H1 (cell line): ENCODE measurements at regions not wholly inside any gene's neighbourhood (a gene's known extent, or its start where the extent isn't known, plus 50 kb on each side); places are given as distances from the start of the nearest gene placed in this dataset.

Experiments used
- CTCF ChIA-PET: fragments of 300-600 bp; sonication (Branson Sonifier 250); formaldehyde crosslinking; loops from one replicate; lab custom pipeline; 2021; ENCODE audit not compliant: partially characterized antibody; lab: Charles Lee
- POLR2A ChIA-PET: fragments of 300-600 bp; sonication (Branson Sonifier 250); formaldehyde crosslinking; loops from one replicate; lab custom pipeline; 2021; ENCODE audit warnings: inconsistent platforms; ENCODE audit not compliant: partially characterized antibody; lab: Charles Lee
- DNase-seq, 2 experiments: peaks; one replicate each; pipeline versions ENCODE4 v3.0.0 to v3.0.0-alpha.2; 2010 to 2022; ENCODE audit warnings: low spot score in 2 of 2, low read depth in 1 of 2, mixed read lengths in 1 of 2
- FAIRE-seq: peaks from 2 replicates; lab custom pipeline; 2011; peaks lifted over from hg19 to GRCh38; lab: Jason Lieb, UNC
- H2AFZ ChIP-seq: 2 replicates; pipeline ENCODE4 v1.8.1; 2012; ENCODE audit warnings: low read length, inconsistent platforms
- H2AK5ac ChIP-seq: 2 replicates; pipeline ENCODE4 v1.6.1; 2013; ENCODE audit warnings: low read depth, low read length
- H2BK120ac ChIP-seq: replicated peaks from 2 replicates; pipeline ENCODE3; 2013; ENCODE audit warnings: low read depth, low read length, inconsistent platforms
- H2BK12ac ChIP-seq: 2 replicates; pipeline ENCODE4 v1.6.1; 2013; ENCODE audit warnings: low read depth, low read length
- H2BK15ac ChIP-seq: 2 replicates; pipeline ENCODE4 v1.6.1; 2013; ENCODE audit warnings: low read length
- H2BK20ac ChIP-seq: 2 replicates; pipeline ENCODE4 v1.6.1; 2013; ENCODE audit warnings: low read length
- H2BK5ac ChIP-seq: 2 replicates; pipeline ENCODE4 v1.6.1; 2013; ENCODE audit warnings: low read depth, low read length
- H3K14ac ChIP-seq: 2 replicates; pipeline ENCODE4 v1.6.1; 2013; ENCODE audit warnings: inconsistent platforms; ENCODE audit not compliant: insufficient read length
- H3K18ac ChIP-seq: 2 replicates; pipeline ENCODE4 v1.6.1; 2013; ENCODE audit warnings: low read length; ENCODE audit errors: extremely low read depth
- H3K23ac ChIP-seq: 2 replicates; pipeline ENCODE4 v1.6.1; 2013; ENCODE audit warnings: inconsistent platforms; ENCODE audit not compliant: insufficient read length
- H3K23me2 ChIP-seq: 2 replicates; pipeline ENCODE4 v1.6.1; 2013; ENCODE audit warnings: low read depth, low read length
- H3K27ac ChIP-seq: 2 replicates; pipeline ENCODE4 v1.6.1; 2011; ENCODE audit warnings: low read depth, low read length, inconsistent platforms
- H3K27me3 ChIP-seq, 4 experiments: replicated peaks in 1 of 4; 1 replicate in 1 of 4; 2 replicates in 3 of 4; pipeline versions ENCODE4 v1.6.1 to v1.8.1; 2011 to 2013; ENCODE audit warnings: low read length in 3 of 4, mild to moderate bottlenecking in 3 of 4, inconsistent platforms in 2 of 4, mixed read lengths in 2 of 4, moderate library complexity in 1 of 4; ENCODE audit not compliant: control insufficient read depth in 3 of 4, insufficient read depth in 3 of 4; ENCODE audit errors: extremely low read depth in 1 of 4
- H3K36me3 ChIP-seq, 4 experiments: 2 replicates each; pipeline versions ENCODE4 v1.6.1 to v1.8.1; 2011 to 2013; ENCODE audit warnings: mild to moderate bottlenecking in 4 of 4, low read length in 3 of 4, moderate library complexity in 2 of 4, control low read depth in 1 of 4, inconsistent platforms in 1 of 4; ENCODE audit not compliant: insufficient read depth in 4 of 4, control insufficient read depth in 2 of 4
- H3K4ac ChIP-seq: replicated peaks from 2 replicates; pipeline ENCODE3; 2013; ENCODE audit warnings: low read length, low read depth, mixed read lengths, inconsistent platforms; ENCODE audit not compliant: insufficient read length
- H3K4me1 ChIP-seq, 4 experiments: replicated peaks in 1 of 4; 1 replicate in 1 of 4; 2 replicates in 3 of 4; pipeline versions ENCODE4 v1.6.1 to v1.8.1; 2011 to 2013; ENCODE audit warnings: low read length in 3 of 4, inconsistent platforms in 2 of 4, mixed read lengths in 1 of 4; ENCODE audit not compliant: insufficient read depth in 4 of 4, control insufficient read depth in 3 of 4
- H3K4me2 ChIP-seq, 2 experiments: 2 replicates each; pipeline versions ENCODE4 v1.6.1 to v1.8.1; 2011 to 2013; ENCODE audit warnings: low read depth in 2 of 2, low read length in 2 of 2, control low read depth in 1 of 2, inconsistent platforms in 1 of 2, mild to moderate bottlenecking in 1 of 2; ENCODE audit not compliant: insufficient read depth in 1 of 2
- H3K4me3 ChIP-seq, 4 experiments: fragments of 200-600, 300-600 bp in 1 of 4; sonication (generic), shearing (Covaris generic), sonication (Bioruptor Twin) in 1 of 4; 2 replicates each; pipeline versions ENCODE4 v1.5.1 to v1.8.1; 2011 to 2016; ENCODE audit warnings: low read length in 4 of 4, low read depth in 3 of 4, control low read depth in 2 of 4, inconsistent platforms in 2 of 4, mild to moderate bottlenecking in 2 of 4, mixed read lengths in 1 of 4, moderate library complexity in 1 of 4; ENCODE audit not compliant: insufficient read depth in 2 of 4; ENCODE audit errors: extremely low read depth in 1 of 4
- H3K56ac ChIP-seq: replicated peaks from 2 replicates; pipeline ENCODE3; 2013; ENCODE audit warnings: low read depth, mild to moderate bottlenecking, mixed read lengths, low read length, inconsistent platforms; ENCODE audit not compliant: insufficient read length
- H3K79me1 ChIP-seq: 2 replicates; pipeline ENCODE4 v1.6.1; 2013; ENCODE audit warnings: low read depth, low read length, control low read depth
- H3K79me2 ChIP-seq, 2 experiments: 2 replicates each; pipeline versions ENCODE4 v1.6.1 to v1.8.1; 2012 to 2013; ENCODE audit warnings: low read length in 2 of 2, mild to moderate bottlenecking in 2 of 2, inconsistent platforms in 1 of 2; ENCODE audit not compliant: insufficient read depth in 2 of 2, control insufficient read depth in 1 of 2
- H3K9ac ChIP-seq, 4 experiments: replicated peaks in 1 of 4; 1 replicate in 1 of 4; 2 replicates in 3 of 4; pipeline versions ENCODE4 v1.6.1 to v1.8.1; 2011 to 2013; ENCODE audit warnings: low read depth in 3 of 4, low read length in 3 of 4, control low read depth in 2 of 4, mild to moderate bottlenecking in 2 of 4, moderate library complexity in 2 of 4, inconsistent platforms in 1 of 4; ENCODE audit errors: extremely low read depth in 1 of 4
- H3K9me3 ChIP-seq, 2 experiments: 2 replicates each; pipeline versions ENCODE4 v1.6.1 to v1.8.1; 2012 to 2013; ENCODE audit warnings: mild to moderate bottlenecking in 2 of 2, moderate library complexity in 2 of 2, control low read depth in 1 of 2, inconsistent platforms in 1 of 2, low read depth in 1 of 2, low read length in 1 of 2, mixed read lengths in 1 of 2; ENCODE audit not compliant: insufficient read depth in 2 of 2
- H4K20me1 ChIP-seq, 2 experiments: replicated peaks in 1 of 2; 2 replicates each; pipeline versions ENCODE3 to v1.8.1; 2011 to 2013; ENCODE audit warnings: inconsistent platforms in 2 of 2, low read length in 2 of 2, mild to moderate bottlenecking in 1 of 2; ENCODE audit not compliant: insufficient read depth in 2 of 2, control insufficient read depth in 1 of 2
- H4K5ac ChIP-seq: 2 replicates; pipeline ENCODE4 v1.6.1; 2013; ENCODE audit warnings: low read length, low read depth, mixed read lengths, inconsistent platforms; ENCODE audit not compliant: insufficient read length
- H4K8ac ChIP-seq: 2 replicates; pipeline ENCODE4 v1.8.0; 2013; ENCODE audit warnings: mild to moderate bottlenecking, moderate library complexity, low read length, inconsistent platforms; ENCODE audit not compliant: insufficient read depth; ENCODE audit errors: extremely low read depth
- H4K91ac ChIP-seq: replicated peaks from 2 replicates; pipeline ENCODE3; 2013; ENCODE audit warnings: low read length, mixed read lengths, inconsistent platforms; ENCODE audit not compliant: insufficient read length
- BCL11A ChIP-seq, 2 experiments: IDR thresholded peaks; one replicate each; pipeline ENCODE4 v1.6.1; 2011; ENCODE audit warnings: low read depth in 2 of 2, low read length in 2 of 2, mild to moderate bottlenecking in 2 of 2
- CHD1 ChIP-seq: IDR thresholded peaks from 2 replicates; pipeline ENCODE4 v1.6.1; 2012; ENCODE audit warnings: low read depth, low read length, improper control_type of control experiment
- CREB1 ChIP-seq: IDR thresholded peaks from 2 replicates; pipeline ENCODE4 v1.6.1; 2012; ENCODE audit warnings: inconsistent platforms
- GTF2F1 ChIP-seq: IDR thresholded peaks from 2 replicates; pipeline ENCODE4 v1.6.1; 2012; ENCODE audit warnings: low read depth, low read length, improper control_type of control experiment, borderline replicate concordance
- NANOG ChIP-seq: IDR thresholded peaks from 2 replicates; pipeline ENCODE4 v1.6.1; 2011; ENCODE audit warnings: low read length, low read depth, mild to moderate bottlenecking, inconsistent platforms; ENCODE audit not compliant: insufficient read depth, poor library complexity, severe bottlenecking
- RXRA ChIP-seq: IDR thresholded peaks from 2 replicates; pipeline ENCODE4 v1.6.1; 2011; ENCODE audit warnings: low read depth, mild to moderate bottlenecking, low read length, moderate library complexity; ENCODE audit not compliant: insufficient read depth
- TAF7 ChIP-seq: optimal IDR thresholded peaks from 2 replicates; pipeline ENCODE3; 2011; ENCODE audit warnings: low read depth, mild to moderate bottlenecking, inconsistent platforms, low read length, moderate library complexity, borderline replicate concordance
- TBP ChIP-seq: IDR thresholded peaks from 2 replicates; pipeline ENCODE4 v1.6.1; 2011; ENCODE audit warnings: low read depth, low read length, improper control_type of control experiment
- YY1 ChIP-seq: IDR thresholded peaks from 2 replicates; pipeline ENCODE4 v1.6.1; 2011; ENCODE audit warnings: low read depth, mild to moderate bottlenecking, low read length
- WGBS, 2 experiments: shearing (Covaris generic) in 1 of 2; methylation state at CpG; one replicate each; pipeline versions ENCODE4 v1.1.6 to v1.1.7; 2013 to 2015; ENCODE audit warnings: low lambda C conversion rate in 2 of 2, mixed read lengths in 2 of 2, inconsistent platforms in 1 of 2, low coverage in 1 of 2, missing lambda C conversion rate in 1 of 2; ENCODE audit not compliant: insufficient replicate concordance in 2 of 2, insufficient coverage in 1 of 2, insufficient read length in 1 of 2; ENCODE audit errors: extremely low coverage in 1 of 2, missing lambda C conversion rate in 1 of 2; 5-methylcytosine and 5-hydroxymethylcytosine counted together
- TF ChIP-seq, protein P1 (sequence below), 3 experiments: IDR thresholded peaks; 1 replicate in 2 of 3; 2 replicates in 1 of 3; pipeline versions ENCODE4 v1.5.1 to v1.6.1; 2011; ENCODE audit warnings: low read length in 3 of 3, mild to moderate bottlenecking in 3 of 3, inconsistent platforms in 2 of 3, low read depth in 1 of 3, moderate library complexity in 1 of 3; ENCODE audit not compliant: insufficient read depth in 1 of 3; ENCODE audit errors: control extremely low read depth in 1 of 3
- TF ChIP-seq, protein P2 (sequence below): IDR thresholded peaks from 2 replicates; pipeline ENCODE4 v1.6.1; 2012; ENCODE audit warnings: inconsistent platforms

DNA sequence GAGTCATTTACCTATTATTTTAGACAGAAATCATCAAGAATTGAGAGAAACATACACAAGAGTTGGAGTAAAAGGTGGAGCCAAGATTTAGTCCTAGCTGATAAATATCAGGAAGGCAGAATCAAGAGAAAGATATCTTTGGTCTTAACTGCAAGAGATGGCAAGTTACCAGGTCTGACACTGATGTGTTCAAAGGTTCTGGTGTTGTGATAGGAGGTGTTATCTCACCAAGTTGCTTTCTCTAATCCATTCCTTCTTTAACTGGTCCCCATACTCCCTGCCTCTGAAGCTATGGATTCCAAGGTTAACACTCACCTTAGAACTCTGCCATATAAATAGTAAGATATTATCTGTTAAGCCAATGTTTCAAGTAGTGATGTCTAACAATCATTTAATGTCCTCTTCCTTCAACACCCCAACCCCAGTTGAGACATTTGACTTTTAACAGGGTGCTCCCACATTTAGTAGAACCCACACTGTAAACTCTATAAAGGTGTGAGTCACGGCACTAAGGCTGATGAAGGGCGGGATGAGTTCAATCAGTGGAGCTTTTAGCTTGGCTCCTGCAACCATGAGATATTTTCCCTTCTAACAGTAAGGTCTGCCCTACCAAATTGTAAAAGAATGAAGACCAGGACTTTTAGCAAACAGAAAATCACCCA, 333.7 kb downstream of the RND3 start:
- no peak overlapping the region for H2BK5ac ChIP-seq
- FAIRE-seq = no peak
- TF ChIP-seq, protein P1, sequence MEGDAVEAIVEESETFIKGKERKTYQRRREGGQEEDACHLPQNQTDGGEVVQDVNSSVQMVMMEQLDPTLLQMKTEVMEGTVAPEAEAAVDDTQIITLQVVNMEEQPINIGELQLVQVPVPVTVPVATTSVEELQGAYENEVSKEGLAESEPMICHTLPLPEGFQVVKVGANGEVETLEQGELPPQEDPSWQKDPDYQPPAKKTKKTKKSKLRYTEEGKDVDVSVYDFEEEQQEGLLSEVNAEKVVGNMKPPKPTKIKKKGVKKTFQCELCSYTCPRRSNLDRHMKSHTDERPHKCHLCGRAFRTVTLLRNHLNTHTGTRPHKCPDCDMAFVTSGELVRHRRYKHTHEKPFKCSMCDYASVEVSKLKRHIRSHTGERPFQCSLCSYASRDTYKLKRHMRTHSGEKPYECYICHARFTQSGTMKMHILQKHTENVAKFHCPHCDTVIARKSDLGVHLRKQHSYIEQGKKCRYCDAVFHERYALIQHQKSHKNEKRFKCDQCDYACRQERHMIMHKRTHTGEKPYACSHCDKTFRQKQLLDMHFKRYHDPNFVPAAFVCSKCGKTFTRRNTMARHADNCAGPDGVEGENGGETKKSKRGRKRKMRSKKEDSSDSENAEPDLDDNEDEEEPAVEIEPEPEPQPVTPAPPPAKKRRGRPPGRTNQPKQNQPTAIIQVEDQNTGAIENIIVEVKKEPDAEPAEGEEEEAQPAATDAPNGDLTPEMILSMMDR (IDR thresholded peaks at IDR 0.05; ENCODE audit: control extremely low read depth in 1 of 3, insufficient read depth in 1 of 3, low read depth in 1 of 3, low read length in 3 of 3) = no peak
- TF ChIP-seq GTF2F1 (no peak), BCL11A (IDR thresholded peaks at IDR 0.05; ENCODE audit: low read depth in 2 of 2, low read length in 2 of 2) (no peak), TAF7 (no peak), TBP (no peak), CHD1 (no peak), NANOG (no peak), CREB1 (no peak), YY1 (no peak), RXRA (no peak)
- TF ChIP-seq, protein P2, sequence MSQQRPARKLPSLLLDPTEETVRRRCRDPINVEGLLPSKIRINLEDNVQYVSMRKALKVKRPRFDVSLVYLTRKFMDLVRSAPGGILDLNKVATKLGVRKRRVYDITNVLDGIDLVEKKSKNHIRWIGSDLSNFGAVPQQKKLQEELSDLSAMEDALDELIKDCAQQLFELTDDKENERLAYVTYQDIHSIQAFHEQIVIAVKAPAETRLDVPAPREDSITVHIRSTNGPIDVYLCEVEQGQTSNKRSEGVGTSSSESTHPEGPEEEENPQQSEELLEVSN = no peak

More for the DNA sequence above, 333.7 kb downstream of the RND3 start:
- H4K20me1 ChIP-seq = no peaks in the 10 kb centered on the region
- no peak overlapping the region for H3K56ac ChIP-seq
- H3K79me2 ChIP-seq = no peaks in the 10 kb centered on the region
- H2BK15ac ChIP-seq = no peak overlapping the region
- no peaks in the 10 kb centered on the region for H3K27me3 ChIP-seq
- no peak overlapping the region for H3K14ac ChIP-seq
- H2BK120ac ChIP-seq = no peak overlapping the region
- POLR2A ChIA-PET = no interaction called here
- no peak overlapping the region for H4K8ac ChIP-seq
- H3K23ac ChIP-seq = no peak overlapping the region
- no peak overlapping the region for H3K4me3 ChIP-seq
- no peaks in the 10 kb centered on the region for H3K79me1 ChIP-seq
- CTCF ChIA-PET = no interaction called here
- no peaks in the 10 kb centered on the region for H3K9me3 ChIP-seq
- no peak for DNase-seq
- H3K4me1 ChIP-seq = no peaks in the 10 kb centered on the region
- H3K36me3 ChIP-seq = no peaks in the 10 kb centered on the region
- no peaks in the 10 kb centered on the region for H3K23me2 ChIP-seq
- 97% methylated on average over 2 of the region's 2 CpGs; no CpG with 5 or more reads in 1 of the 2 experiments for WGBS, 2 experiments
- H4K91ac ChIP-seq = no peak overlapping the region
- H2AK5ac ChIP-seq = no peak overlapping the region
- H2BK20ac ChIP-seq = no peak overlapping the region
- H3K27ac ChIP-seq = no peak overlapping the region
- no peak overlapping the region for H2AFZ ChIP-seq
- H3K4ac ChIP-seq = no peak overlapping the region
- H3K18ac ChIP-seq = no peak overlapping the region
- H2BK12ac ChIP-seq = no peak overlapping the region
- no peak overlapping the region for H3K4me2 ChIP-seq
- no peak overlapping the region for H3K9ac ChIP-seq
- no peak overlapping the region for H4K5ac ChIP-seq
